Nephron progenitor cell (in vitro differentiated cells): ENCODE measurements at regions not wholly inside any gene's neighbourhood (a gene's known extent, or its start where the extent isn't known, plus 50 kb on each side); places are given as distances from the start of the nearest gene placed in this dataset.

Experiments used
- DNase-seq: peaks from one replicate; pipeline ENCODE4 v3.0.0; 2021
- H3K27ac Mint-ChIP-seq: 2 replicates; pipeline ENCODE4 v1.8.0; 2021; ENCODE audit warnings: mild to moderate bottlenecking, moderate library complexity, mixed read lengths
- H3K27me3 Mint-ChIP-seq: 2 replicates; pipeline ENCODE4 v1.8.0; 2021; ENCODE audit warnings: mild to moderate bottlenecking, low read depth, mixed read lengths; ENCODE audit not compliant: poor library complexity
- H3K36me3 Mint-ChIP-seq: 2 replicates; pipeline ENCODE4 v1.8.0; 2021; ENCODE audit warnings: low read depth, mixed read lengths
- H3K4me1 Mint-ChIP-seq: 2 replicates; pipeline ENCODE4 v1.8.0; 2021; ENCODE audit warnings: mixed read lengths
- H3K4me3 Mint-ChIP-seq: 2 replicates; pipeline ENCODE4 v1.8.0; 2021; ENCODE audit warnings: mild to moderate bottlenecking, moderate library complexity, mixed read lengths
- H3K9me3 Mint-ChIP-seq: 2 replicates; pipeline ENCODE4 v1.8.0; 2021; ENCODE audit warnings: mild to moderate bottlenecking, moderate library complexity, mixed read lengths
- TF ChIP-seq, protein P1 (sequence below): fragments of 200-600 bp; sonication (generic); IDR thresholded peaks from 2 replicates; pipeline ENCODE4 v1.5.0; 2021; ENCODE audit warnings: antibody characterized with exemption

DNA sequence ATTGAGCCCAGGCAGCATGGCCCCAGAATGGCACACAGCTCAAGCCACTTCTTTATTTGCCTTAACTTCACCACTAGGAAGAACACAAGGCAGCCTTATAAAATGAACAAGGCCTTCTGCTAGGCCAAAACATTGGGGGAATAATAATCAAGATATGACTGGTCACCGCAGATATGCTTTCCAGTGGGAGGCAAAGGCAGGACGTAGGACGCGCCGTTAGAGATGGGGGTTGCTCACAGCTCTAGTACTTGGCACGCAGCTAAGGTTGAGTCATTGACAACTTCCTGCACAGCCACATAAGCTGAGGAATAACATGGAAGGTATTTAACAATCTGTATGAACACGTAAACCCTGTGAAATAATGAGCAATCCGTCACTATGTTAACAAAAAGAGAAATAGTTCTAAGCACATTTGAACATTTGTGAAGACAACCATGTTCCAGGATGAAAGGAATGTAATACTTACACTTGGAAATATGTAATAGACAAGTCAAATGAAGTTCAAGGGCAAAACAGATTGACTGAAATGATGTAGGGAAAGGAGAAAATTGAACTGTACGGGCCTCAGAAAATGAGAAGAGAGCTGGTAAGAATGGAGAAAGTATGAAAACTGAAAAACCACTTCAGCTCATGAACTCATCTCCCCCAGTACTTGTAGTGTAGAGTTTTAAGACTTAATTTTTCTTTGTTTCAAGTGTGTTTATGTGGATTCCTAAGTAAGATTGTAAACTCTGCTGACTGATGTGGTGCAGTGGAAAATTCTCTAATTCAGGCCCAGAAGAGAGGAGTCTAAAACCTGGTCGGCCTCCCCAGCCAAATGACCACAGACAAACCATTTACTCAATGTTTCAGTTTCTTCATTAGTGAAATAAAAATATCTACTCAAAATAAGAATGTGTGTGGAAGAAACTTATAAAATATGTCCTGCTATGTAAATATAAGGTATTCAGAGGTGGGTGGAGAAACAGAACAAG is 59.3 kb upstream of the CCDC91 start:
- Mint-ChIP-seq H3K36me3 (no peaks in the 10 kb centered on the region), H3K9me3 (no peaks in the 10 kb centered on the region), H3K27me3 (peaks cover 5% of the 10 kb centered on the region), H3K27ac (no peak overlapping the region), H3K4me1 (no peaks in the 10 kb centered on the region), H3K4me3 (no peak overlapping the region)
- DNase-seq: no peak
- TF ChIP-seq, protein P1, sequence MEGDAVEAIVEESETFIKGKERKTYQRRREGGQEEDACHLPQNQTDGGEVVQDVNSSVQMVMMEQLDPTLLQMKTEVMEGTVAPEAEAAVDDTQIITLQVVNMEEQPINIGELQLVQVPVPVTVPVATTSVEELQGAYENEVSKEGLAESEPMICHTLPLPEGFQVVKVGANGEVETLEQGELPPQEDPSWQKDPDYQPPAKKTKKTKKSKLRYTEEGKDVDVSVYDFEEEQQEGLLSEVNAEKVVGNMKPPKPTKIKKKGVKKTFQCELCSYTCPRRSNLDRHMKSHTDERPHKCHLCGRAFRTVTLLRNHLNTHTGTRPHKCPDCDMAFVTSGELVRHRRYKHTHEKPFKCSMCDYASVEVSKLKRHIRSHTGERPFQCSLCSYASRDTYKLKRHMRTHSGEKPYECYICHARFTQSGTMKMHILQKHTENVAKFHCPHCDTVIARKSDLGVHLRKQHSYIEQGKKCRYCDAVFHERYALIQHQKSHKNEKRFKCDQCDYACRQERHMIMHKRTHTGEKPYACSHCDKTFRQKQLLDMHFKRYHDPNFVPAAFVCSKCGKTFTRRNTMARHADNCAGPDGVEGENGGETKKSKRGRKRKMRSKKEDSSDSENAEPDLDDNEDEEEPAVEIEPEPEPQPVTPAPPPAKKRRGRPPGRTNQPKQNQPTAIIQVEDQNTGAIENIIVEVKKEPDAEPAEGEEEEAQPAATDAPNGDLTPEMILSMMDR: no peak

DNA sequence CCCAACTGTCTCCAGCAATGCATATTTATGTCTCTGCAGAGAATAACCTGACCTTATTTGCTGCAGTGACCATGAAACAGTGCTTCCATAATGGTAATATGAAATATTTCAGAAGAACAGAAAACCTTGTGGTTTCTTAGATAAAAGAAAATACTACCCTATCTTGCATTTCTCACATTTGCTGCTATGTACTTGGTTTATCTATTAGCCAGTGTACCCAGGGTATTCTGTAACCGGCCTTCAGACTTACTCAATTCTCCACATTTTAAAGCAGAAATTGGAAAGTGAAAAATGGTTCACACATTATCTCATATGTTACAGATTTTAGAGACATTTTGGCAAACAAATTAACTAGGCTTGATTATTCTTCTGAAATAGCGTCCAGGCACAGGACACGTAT is 57.9 kb upstream of the CCDC91 start:
- DNase-seq: no peak
- Mint-ChIP-seq H3K27me3 (peaks cover 5% of the 10 kb centered on the region), H3K9me3 (no peaks in the 10 kb centered on the region), H3K4me3 (no peak overlapping the region), H3K36me3 (no peaks in the 10 kb centered on the region), H3K4me1 (no peaks in the 10 kb centered on the region), H3K27ac (no peak overlapping the region)
- TF ChIP-seq, protein P1: no peak

- DNase-seq: no peak
- TF ChIP-seq, protein P1: no peak
- H3K27me3 Mint-ChIP-seq: no peaks in the 10 kb centered on the region
- H3K4me1 Mint-ChIP-seq: no peaks in the 10 kb centered on the region
- no peaks in the 10 kb centered on the region for H3K36me3 Mint-ChIP-seq
- H3K27ac Mint-ChIP-seq: no peak overlapping the region
- no peak overlapping the region for H3K4me3 Mint-ChIP-seq
- no peaks in the 10 kb centered on the region for H3K9me3 Mint-ChIP-seq
Observed at GRCh38 chr12:28135801-28136439, 54.3 kb upstream of the CCDC91 start.

DNA sequence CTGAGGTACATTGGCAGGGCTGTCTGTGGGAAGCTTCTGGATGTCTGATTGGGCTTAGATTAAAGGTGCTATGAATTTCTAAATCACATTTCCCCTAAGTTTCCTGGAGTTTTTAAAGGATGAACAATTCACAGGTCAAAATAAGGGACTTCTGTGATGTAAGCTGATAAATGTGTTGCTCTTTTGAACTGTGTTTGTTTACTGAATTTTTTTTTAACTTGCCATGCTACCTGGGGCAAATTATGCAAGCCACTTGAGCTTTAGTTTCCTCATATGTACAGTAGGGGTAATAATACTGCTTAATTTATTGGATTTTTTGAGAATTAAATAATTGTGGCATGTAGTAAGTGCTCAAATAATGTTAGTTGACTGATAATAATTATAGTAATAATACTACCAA is 52.8 kb upstream of the CCDC91 start:
- DNase-seq: no peak
- no peaks in the 10 kb centered on the region for H3K27me3 Mint-ChIP-seq
- no peaks in the 10 kb centered on the region for H3K36me3 Mint-ChIP-seq
- no peak overlapping the region for H3K4me3 Mint-ChIP-seq
- TF ChIP-seq, protein P1: no peak
- H3K9me3 Mint-ChIP-seq: no peaks in the 10 kb centered on the region
- H3K27ac Mint-ChIP-seq: no peak overlapping the region
- no peaks in the 10 kb centered on the region for H3K4me1 Mint-ChIP-seq

- Mint-ChIP-seq H3K27ac (no peak overlapping the region), H3K4me1 (no peaks in the 10 kb centered on the region), H3K36me3 (no peaks in the 10 kb centered on the region), H3K27me3 (no peaks in the 10 kb centered on the region), H3K9me3 (no peaks in the 10 kb centered on the region), H3K4me3 (no peak overlapping the region)
- no peak for DNase-seq
- TF ChIP-seq, protein P1: no peak
Observed at GRCh38 chr12:28140404-28140803, 49.9 kb upstream of the CCDC91 start.
